ENCODE measurements at regions not wholly inside any gene's neighbourhood (a gene's known extent, or its start where the extent isn't known, plus 50 kb on each side); places are given as distances from the start of the nearest gene placed in this dataset.

GRCh38 chr6:163710532-163711470 lies 296.3 kb downstream of the QKI start (continued):
- TF ChIP-seq ERF (CRISPR knock-in tag; IDR thresholded peaks at IDR 0.05) (no peak), PTRF (tag; IDR thresholded peaks at IDR 0.05) (no peak), CREB1 (IDR thresholded peaks at IDR 0.05) (no peak), CREB1 (CRISPR knock-in tag; IDR thresholded peaks at IDR 0.05) (no peak), ZEB2 (IDR thresholded peaks at IDR 0.05) (no peak), ELF4 (CRISPR knock-in tag; IDR thresholded peaks at IDR 0.05) (no peak), ZFP91 (CRISPR knock-in tag; IDR thresholded peaks at IDR 0.05) (no peak), RBBP5 (IDR thresholded peaks at IDR 0.05; ENCODE audit: borderline replicate concordance, insufficient read depth, low read length, poor library complexity, severe bottlenecking) (no peak), MBD2 (IDR thresholded peaks at IDR 0.05; ENCODE audit: borderline replicate concordance, low read depth) (no peak), SAFB2 (IDR thresholded peaks at IDR 0.05; ENCODE audit: borderline replicate concordance, low read depth, low read length, severe bottlenecking) (no peak), EP400 (IDR thresholded peaks at IDR 0.05) (no peak), NR2C1 (IDR thresholded peaks at IDR 0.05) (no peak), NR2C1 (tag; IDR thresholded peaks at IDR 0.05) (no peak), RB1 (IDR thresholded peaks at IDR 0.05; ENCODE audit: low read depth) (no peak), DLX4 (CRISPR knock-in tag; IDR thresholded peaks at IDR 0.05) (no peak), ZC3H4 (CRISPR knock-in tag; IDR thresholded peaks at IDR 0.05; ENCODE audit: borderline replicate concordance) (no peak), FOXA3 (CRISPR knock-in tag; conservative IDR thresholded peaks at IDR 0.05 in 1 of 2, IDR thresholded peaks at IDR 0.05 in 1 of 2) (no peak), TGIF2 (CRISPR knock-in tag; IDR thresholded peaks at IDR 0.05) (no peak), KDM5B (IDR thresholded peaks at IDR 0.05; ENCODE audit: insufficient replicate concordance, low read depth, low read length) (no peak), SRSF1 (IDR thresholded peaks at IDR 0.05; ENCODE audit: low read depth, low read length) (no peak)
- TF ChIP-seq, protein P1, sequence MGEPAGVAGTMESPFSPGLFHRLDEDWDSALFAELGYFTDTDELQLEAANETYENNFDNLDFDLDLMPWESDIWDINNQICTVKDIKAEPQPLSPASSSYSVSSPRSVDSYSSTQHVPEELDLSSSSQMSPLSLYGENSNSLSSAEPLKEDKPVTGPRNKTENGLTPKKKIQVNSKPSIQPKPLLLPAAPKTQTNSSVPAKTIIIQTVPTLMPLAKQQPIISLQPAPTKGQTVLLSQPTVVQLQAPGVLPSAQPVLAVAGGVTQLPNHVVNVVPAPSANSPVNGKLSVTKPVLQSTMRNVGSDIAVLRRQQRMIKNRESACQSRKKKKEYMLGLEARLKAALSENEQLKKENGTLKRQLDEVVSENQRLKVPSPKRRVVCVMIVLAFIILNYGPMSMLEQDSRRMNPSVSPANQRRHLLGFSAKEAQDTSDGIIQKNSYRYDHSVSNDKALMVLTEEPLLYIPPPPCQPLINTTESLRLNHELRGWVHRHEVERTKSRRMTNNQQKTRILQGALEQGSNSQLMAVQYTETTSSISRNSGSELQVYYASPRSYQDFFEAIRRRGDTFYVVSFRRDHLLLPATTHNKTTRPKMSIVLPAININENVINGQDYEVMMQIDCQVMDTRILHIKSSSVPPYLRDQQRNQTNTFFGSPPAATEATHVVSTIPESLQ (CRISPR knock-in tag; IDR thresholded peaks at IDR 0.05), result no peak
- TF ChIP-seq, protein P2, sequence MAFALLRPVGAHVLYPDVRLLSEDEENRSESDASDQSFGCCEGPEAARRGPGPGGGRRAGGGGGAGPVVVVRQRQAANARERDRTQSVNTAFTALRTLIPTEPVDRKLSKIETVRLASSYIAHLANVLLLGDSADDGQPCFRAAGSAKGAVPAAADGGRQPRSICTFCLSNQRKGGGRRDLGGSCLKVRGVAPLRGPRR (CRISPR knock-in tag; IDR thresholded peaks at IDR 0.05), result no peak

Measured in K562 (cell line).